ENCODE measurements at regions not wholly inside any gene's neighbourhood (a gene's known extent, or its start where the extent isn't known, plus 50 kb on each side); places are given as distances from the start of the nearest gene placed in this dataset.

DNA sequence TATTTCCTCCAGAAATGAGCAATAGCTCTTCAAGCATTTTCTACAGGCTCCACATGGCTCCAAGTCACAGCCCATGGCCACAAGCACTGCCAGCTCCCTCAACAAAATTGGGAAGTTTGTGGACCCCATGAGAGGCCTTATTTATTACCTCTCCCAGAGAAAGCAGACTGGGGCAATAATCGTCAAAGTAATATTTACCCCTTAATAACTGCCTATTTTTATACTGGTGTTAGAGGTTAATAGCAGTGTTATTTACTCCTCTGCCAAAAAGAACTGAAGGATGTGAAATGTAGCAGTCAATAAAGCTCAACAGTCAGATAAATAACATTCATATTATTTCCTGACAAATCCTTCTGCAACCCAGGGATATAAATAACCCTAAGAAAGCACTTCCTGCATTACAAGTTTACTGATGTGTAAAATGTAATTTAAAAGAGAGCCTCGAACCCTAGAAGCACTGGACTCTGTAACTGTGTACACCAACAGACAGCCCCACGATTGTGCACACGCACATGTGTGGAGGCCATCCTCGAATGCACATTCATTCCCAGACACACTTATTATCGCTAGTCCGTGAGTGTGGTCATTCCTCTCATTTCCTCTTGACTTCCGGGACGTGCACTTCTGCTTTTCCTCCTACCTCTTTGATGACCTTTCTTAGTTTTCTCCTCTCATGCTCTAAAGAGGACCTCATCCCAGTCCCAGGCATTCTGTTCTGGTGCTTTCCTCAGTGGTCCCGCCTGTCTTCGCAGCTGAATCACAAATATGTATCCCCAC lies 157.4 kb downstream of the EVX1 start:
- Histone ChIP-seq H2BK15ac (ENCODE audit: low read length) (no peak overlapping the region), H3K4ac (replicated peaks; ENCODE audit: insufficient read length, low read depth, low read length) (no peak overlapping the region), H3K36me3 (ENCODE audit: control insufficient read depth in 2 of 4, insufficient read depth in 4 of 4, low read length in 3 of 4) (no peaks in the 10 kb centered on the region), H3K79me2 (ENCODE audit: control insufficient read depth in 1 of 2, insufficient read depth in 2 of 2, low read length in 2 of 2) (no peaks in the 10 kb centered on the region), H3K27ac (ENCODE audit: low read depth, low read length) (no peak overlapping the region), H3K18ac (ENCODE audit: extremely low read depth, low read length) (no peak overlapping the region), H4K8ac (ENCODE audit: extremely low read depth, insufficient read depth, low read length) (no peak overlapping the region), H3K79me1 (ENCODE audit: low read depth, low read length) (no peaks in the 10 kb centered on the region), H2BK20ac (ENCODE audit: low read length) (no peak overlapping the region), H3K23ac (ENCODE audit: insufficient read length) (no peak overlapping the region), H3K4me2 (ENCODE audit: insufficient read depth in 1 of 2, low read depth in 2 of 2, low read length in 2 of 2) (no peak overlapping the region), H2AK5ac (ENCODE audit: low read depth, low read length) (no peak overlapping the region), H2AFZ (ENCODE audit: low read length) (no peak overlapping the region), H3K56ac (replicated peaks; ENCODE audit: insufficient read length, low read depth, low read length) (no peak overlapping the region), H4K20me1 (replicated peaks in 1 of 2; ENCODE audit: control insufficient read depth in 1 of 2, insufficient read depth in 2 of 2, low read length in 2 of 2) (no peaks in the 10 kb centered on the region), H2BK5ac (ENCODE audit: low read depth, low read length) (no peak overlapping the region), H2BK12ac (ENCODE audit: low read depth, low read length) (no peak overlapping the region), H3K27me3 (replicated peaks in 1 of 4; ENCODE audit: control insufficient read depth in 3 of 4, extremely low read depth in 1 of 4, insufficient read depth in 3 of 4, low read length in 3 of 4) (no peaks in the 10 kb centered on the region; a peak in 1 of 7 replicates), H3K23me2 (ENCODE audit: low read depth, low read length) (no peaks in the 10 kb centered on the region), H3K14ac (ENCODE audit: insufficient read length) (no peak overlapping the region), H3K9me3 (ENCODE audit: insufficient read depth in 2 of 2, low read depth in 1 of 2, low read length in 1 of 2) (no peaks in the 10 kb centered on the region), H3K4me1 (replicated peaks in 1 of 4; ENCODE audit: control insufficient read depth in 3 of 4, insufficient read depth in 4 of 4, low read length in 3 of 4) (no peaks in the 10 kb centered on the region), H4K91ac (replicated peaks; ENCODE audit: insufficient read length, low read length) (no peak overlapping the region), H3K9ac (replicated peaks in 1 of 4; ENCODE audit: extremely low read depth in 1 of 4, low read depth in 3 of 4, low read length in 3 of 4) (no peak overlapping the region), H3K4me3 (ENCODE audit: extremely low read depth in 1 of 4, insufficient read depth in 2 of 4, low read depth in 3 of 4, low read length in 4 of 4) (no peak overlapping the region), H4K5ac (ENCODE audit: insufficient read length, low read depth, low read length) (no peak overlapping the region), H2BK120ac (replicated peaks; ENCODE audit: low read depth, low read length) (no peak overlapping the region)
- POLR2A ChIA-PET (ENCODE audit: partially characterized antibody): interaction anchor here (0.6 kb wide), 1 partner anchor 1384 kb away, joined by 3 read pairs; no protein-coding TSS in a partner anchor
- FAIRE-seq: no peak
- no peak for DNase-seq (ENCODE audit: low read depth in 1 of 2, low spot score in 2 of 2)
- 83% methylated on average over 11 of the region's 11 CpGs; no CpG with 5 or more reads in 1 of the 2 experiments for WGBS, 2 experiments (ENCODE audit: extremely low coverage in 1 of 2, insufficient coverage in 1 of 2, insufficient read length in 1 of 2, insufficient replicate concordance in 2 of 2, low coverage in 1 of 2, low lambda C conversion rate in 2 of 2, missing lambda C conversion rate in 1 of 2)
- CTCF ChIA-PET (ENCODE audit: partially characterized antibody): interaction anchor here (0.7 kb wide), 1 partner anchor 534 kb away, joined by 3 read pairs; no protein-coding TSS in a partner anchor
- no peak for TF ChIP-seq JUND (IDR thresholded peaks at IDR 0.05; ENCODE audit: low read length)
- no peak for TF ChIP-seq JUN (IDR thresholded peaks at IDR 0.05; ENCODE audit: low read depth, low read length)
- no peak for TF ChIP-seq ZNF274 (IDR thresholded peaks at IDR 0.05; ENCODE audit: borderline replicate concordance, extremely low read depth, low read length)
- no peak for TF ChIP-seq SRF (IDR thresholded peaks at IDR 0.05; ENCODE audit: low read depth, low read length)
- no peak for TF ChIP-seq FOSL1 (IDR thresholded peaks at IDR 0.05; ENCODE audit: insufficient read depth, low read depth, low read length)
- TF ChIP-seq CTBP2 (IDR thresholded peaks at IDR 0.05; ENCODE audit: borderline replicate concordance, insufficient read depth, insufficient read length, low read length): no peak
- TF ChIP-seq RAD21 (IDR thresholded peaks at IDR 0.05 in 1 of 2, conservative IDR thresholded peaks at IDR 0.05 in 1 of 2; ENCODE audit: low read depth in 2 of 2, low read length in 2 of 2): no peak
- TF ChIP-seq SIN3A (conservative IDR thresholded peaks at IDR 0.05 in 1 of 2, IDR thresholded peaks at IDR 0.05 in 1 of 2; ENCODE audit: low read depth in 1 of 2, low read length in 2 of 2): no peak
- no peak for TF ChIP-seq EGR1 (IDR thresholded peaks at IDR 0.05; ENCODE audit: borderline replicate concordance, low read depth, low read length)
- TF ChIP-seq, protein P1, sequence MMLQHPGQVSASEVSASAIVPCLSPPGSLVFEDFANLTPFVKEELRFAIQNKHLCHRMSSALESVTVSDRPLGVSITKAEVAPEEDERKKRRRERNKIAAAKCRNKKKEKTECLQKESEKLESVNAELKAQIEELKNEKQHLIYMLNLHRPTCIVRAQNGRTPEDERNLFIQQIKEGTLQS (IDR thresholded peaks at IDR 0.05; ENCODE audit: insufficient read depth, low read depth, low read length): no peak
